HEK293 (cell line): ENCODE measurements at regions not wholly inside any gene's neighbourhood (a gene's known extent, or its start where the extent isn't known, plus 50 kb on each side); places are given as distances from the start of the nearest gene placed in this dataset.

Source experiments
- CTCF ChIP-seq: fragments of 450-650 bp; formaldehyde crosslinking; IDR thresholded peaks from 2 replicates; pipeline ENCODE4 v1.5.1; 2016; ENCODE audit warnings: missing biosample characterization, missing genetic modification characterization
- ZBTB49 ChIP-seq: fragments of 450-650 bp; formaldehyde crosslinking; IDR thresholded peaks from 2 replicates; pipeline ENCODE4 v1.5.1; 2016; ENCODE audit warnings: missing biosample characterization, missing genetic modification characterization, low read depth
- ZFP37 ChIP-seq: fragments of 450-650 bp; formaldehyde crosslinking; IDR thresholded peaks from 2 replicates; pipeline ENCODE4 v1.5.1; 2016; ENCODE audit warnings: missing biosample characterization, missing genetic modification characterization
- ZNF26 ChIP-seq: fragments of 450-650 bp; formaldehyde crosslinking; IDR thresholded peaks from 2 replicates; pipeline ENCODE4 v1.5.1; 2016; ENCODE audit warnings: missing biosample characterization, missing genetic modification characterization
- ZNF292 ChIP-seq: fragments of 450-650 bp; formaldehyde crosslinking; IDR thresholded peaks from 2 replicates; pipeline ENCODE4 v1.5.1; 2016; ENCODE audit warnings: low read depth, missing biosample characterization, missing genetic modification characterization, borderline replicate concordance
- ZNF449 ChIP-seq: fragments of 450-650 bp; formaldehyde crosslinking; IDR thresholded peaks from 2 replicates; pipeline ENCODE4 v1.5.1; 2017; ENCODE audit warnings: missing biosample characterization, mild to moderate bottlenecking, missing genetic modification characterization, moderate library complexity
- ZNF585B ChIP-seq: fragments of 450-650 bp; formaldehyde crosslinking; IDR thresholded peaks from 2 replicates; pipeline ENCODE4 v1.5.1; 2016; ENCODE audit warnings: missing biosample characterization, missing genetic modification characterization
- ZNF791 ChIP-seq: fragments of 450-650 bp; formaldehyde crosslinking; IDR thresholded peaks from 2 replicates; pipeline ENCODE4 v1.5.1; 2016; ENCODE audit warnings: missing biosample characterization, missing genetic modification characterization
- ZSCAN30 ChIP-seq: fragments of 450-650 bp; IDR thresholded peaks from 2 replicates; pipeline ENCODE4 v1.5.1; 2018; ENCODE audit warnings: missing biosample characterization, mild to moderate bottlenecking, missing genetic modification characterization, moderate library complexity

- TF ChIP-seq ZSCAN30 (no peak), ZNF449 (tag by site-specific recombination) (no peak), CTCF (no peak), ZBTB49 (tag by site-specific recombination) (no peak), ZNF791 (tag by site-specific recombination) (no peak), ZNF26 (no peak), ZFP37 (tag by site-specific recombination) (no peak), ZNF585B (no peak), ZNF292 (no peak)
Measured at GRCh38 chr6:169866668-169867521, 115.5 kb downstream of the ERMARD start.
